ENCODE measurements at regions not wholly inside any gene's neighbourhood (a gene's known extent, or its start where the extent isn't known, plus 50 kb on each side); places are given as distances from the start of the nearest gene placed in this dataset.

- no peak for TF ChIP-seq SP1 (IDR thresholded peaks at IDR 0.05; ENCODE audit: low read depth)
- no peak for TF ChIP-seq EGR1 (IDR thresholded peaks at IDR 0.05; ENCODE audit: low read depth)
- no peak for TF ChIP-seq ZBTB33 (IDR thresholded peaks at IDR 0.05; ENCODE audit: extremely low read depth, insufficient replicate concordance, low read length)
Observed at GRCh38 chr7:114821030-114821900, 100.6 kb upstream of the MDFIC start (continued).

GRCh38 chr7:114822131-114822530, 99.8 kb upstream of the MDFIC start:
- ChIA-PET CTCF (no interaction called here), POLR2A (no interaction called here), RAD21 (ENCODE audit: low non-redundant PET in 1 of 2, low total read pairs in 2 of 2, uncharacterized antibody in 2 of 2, unreplicated experiment in 2 of 2) (no interaction called here)
- Histone ChIP-seq H3K4me1 (ENCODE audit: control insufficient read depth in 1 of 2, insufficient read depth in 2 of 2, low read length in 2 of 2) (peaks cover 9 to 25% of the 10 kb centered on the region in 2 experiments), H3K27me3 (ENCODE audit: insufficient read depth, low read length) (no peaks in the 10 kb centered on the region), H3K79me2 (ENCODE audit: insufficient read depth, low read length) (no peaks in the 10 kb centered on the region), H3K27ac (ENCODE audit: low read depth, low read length) (no peak overlapping the region), H4K20me1 (ENCODE audit: insufficient read depth) (no peaks in the 10 kb centered on the region), H2AFZ (ENCODE audit: low read depth, low read length, poor library complexity, severe bottlenecking) (no peak overlapping the region), H3K9me2 (ENCODE audit: insufficient read depth) (no peaks in the 10 kb centered on the region), H3K9me3 (ENCODE audit: control insufficient read depth in 1 of 2, insufficient read depth in 1 of 2, low read depth in 1 of 2, low read length in 2 of 2) (0 out of 4 replicates have a peak, but pooled peaks cover 0 to 2% of the 10 kb centered on the region in 2 experiments), H3K36me3 (ENCODE audit: control insufficient read depth in 1 of 2, insufficient read depth in 2 of 2, low read length in 2 of 2) (no peaks in the 10 kb centered on the region), H3K9ac (ENCODE audit: low read length) (no peak overlapping the region), H3K4me3 (replicated peaks in 1 of 2; ENCODE audit: low read depth in 1 of 2, low read length in 2 of 2) (no peak overlapping the region), H3K4me2 (ENCODE audit: low read length) (no peak overlapping the region)
- no peak for DNase-seq (ENCODE audit: low read depth, low spot score)
- no TSS peak for BruUV-seq (replicated peaks)
- ATAC-seq = no peak
- intact Hi-C loops (cut with micrococcal nuclease) = no loop called here
- TF ChIP-seq EGR1 (IDR thresholded peaks at IDR 0.05; ENCODE audit: low read depth) = no peak
- no peak for TF ChIP-seq RAD21 (IDR thresholded peaks at IDR 0.05; ENCODE audit: low read depth)
- TF ChIP-seq CTCF (IDR thresholded peaks at IDR 0.05 in 2 of 3, conservative IDR thresholded peaks at IDR 0.05 in 1 of 3; ENCODE audit: borderline replicate concordance in 1 of 3, insufficient read depth in 1 of 3, low read depth in 2 of 3, low read length in 2 of 3) = no peak
- no peak for TF ChIP-seq SIN3A (IDR thresholded peaks at IDR 0.05; ENCODE audit: low read depth)
- no peak for TF ChIP-seq ZFX (IDR thresholded peaks at IDR 0.05)
- no peak for TF ChIP-seq REST (IDR thresholded peaks at IDR 0.05; ENCODE audit: low read depth)
- no peak for TF ChIP-seq SRF (IDR thresholded peaks at IDR 0.05; ENCODE audit: low read depth)
- TF ChIP-seq ZNF274 (IDR thresholded peaks at IDR 0.05; ENCODE audit: low read depth, low read length) = no peak

All from HCT116 (cell line).